Stimulated activated CD4-positive, alpha-beta T cell treated with anti-CD3 and anti-CD28 coated beads, TNF-alpha, amount 100 ng/mL, for 48 hours (primary cell): ENCODE measurements at regions not wholly inside any gene's neighbourhood (a gene's known extent, or its start where the extent isn't known, plus 50 kb on each side); places are given as distances from the start of the nearest gene placed in this dataset.

Experiments
- DNase-seq, 3 donors: peaks; one replicate each; pipeline ENCODE4 v3.0.0-alpha.2; 2020; ENCODE audit warnings: low read depth in 3 of 3

DNA sequence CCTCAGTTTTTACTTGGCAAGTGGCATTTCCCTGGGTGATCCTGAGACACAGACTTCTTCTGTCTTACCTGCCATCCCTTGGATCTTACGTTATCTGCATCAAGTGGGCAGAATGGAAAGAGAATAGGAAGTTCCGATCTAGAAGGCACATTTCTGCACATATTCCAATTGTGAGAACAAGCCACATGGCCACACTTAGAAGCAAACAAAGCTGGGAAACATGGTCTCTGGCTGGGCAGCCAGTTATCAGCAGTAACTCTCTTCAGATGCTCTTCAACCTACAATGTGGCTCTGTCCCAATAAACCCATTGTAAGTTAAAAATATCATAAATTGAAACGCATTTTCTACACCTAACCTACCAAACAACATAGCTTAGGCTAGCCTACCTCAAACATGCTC lies 67.3 kb upstream of the CCN6 start:
- DNase-seq, result no peak

DNA sequence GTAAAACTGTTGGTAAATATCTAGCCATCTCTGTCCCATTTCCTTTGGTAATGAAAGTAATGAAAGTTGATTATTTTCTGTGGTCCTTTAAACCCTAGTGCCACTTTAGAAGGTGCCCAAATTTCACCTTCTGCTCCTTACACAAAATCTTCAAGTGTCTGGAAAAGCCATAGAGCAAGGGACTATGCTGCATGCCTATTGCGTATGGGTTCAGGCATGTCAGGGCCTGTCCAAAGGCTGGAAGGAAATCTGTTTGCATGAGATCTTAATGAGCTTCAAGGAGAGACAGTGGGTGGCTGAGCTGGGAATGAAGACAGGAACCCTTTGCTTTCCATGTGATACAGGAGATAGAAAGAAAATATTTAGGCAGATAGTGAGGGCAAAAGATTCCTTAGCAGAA lies 66.6 kb upstream of the CCN6 start:
- no peak for DNase-seq

DNA sequence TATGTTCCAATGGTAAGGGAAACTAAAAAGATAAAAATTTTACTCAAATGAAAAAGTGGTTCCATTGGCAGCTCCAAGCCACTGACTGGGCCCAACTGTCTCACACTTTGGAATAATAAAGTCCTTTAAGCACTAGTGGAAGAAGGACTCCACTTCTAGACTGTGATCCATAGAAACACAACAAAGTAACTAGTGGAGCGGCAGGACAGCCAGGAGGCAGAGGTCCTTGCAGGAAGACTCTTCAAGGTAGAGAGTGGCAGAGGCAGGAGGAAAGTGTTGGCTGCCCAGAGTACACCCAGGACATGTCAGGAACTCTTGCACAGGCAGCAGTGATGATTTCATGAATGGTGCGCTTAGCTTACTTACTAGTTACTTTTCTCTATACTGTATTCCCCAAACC lies 65.0 kb upstream of the CCN6 start:
- no peak for DNase-seq

DNA sequence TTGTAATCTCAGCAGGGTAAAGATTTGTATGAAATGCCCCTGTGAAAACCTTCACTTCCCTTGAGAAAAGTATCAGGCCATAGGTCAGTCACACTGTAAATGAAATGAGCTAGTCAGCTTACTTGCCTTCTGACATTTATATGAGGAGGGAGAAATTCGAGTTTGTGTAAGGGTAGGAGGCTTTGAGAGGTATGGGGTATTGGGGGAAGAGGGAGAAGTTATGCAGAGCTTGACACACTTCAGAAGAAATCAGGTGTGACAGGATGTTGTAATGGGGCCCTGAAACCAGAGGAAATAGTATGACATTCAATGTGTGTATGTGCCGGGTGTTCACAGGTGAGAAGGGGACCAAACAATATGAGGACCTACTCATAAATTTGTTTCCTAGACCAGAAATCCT lies 64.2 kb upstream of the CCN6 start:
- no peak for DNase-seq

DNA sequence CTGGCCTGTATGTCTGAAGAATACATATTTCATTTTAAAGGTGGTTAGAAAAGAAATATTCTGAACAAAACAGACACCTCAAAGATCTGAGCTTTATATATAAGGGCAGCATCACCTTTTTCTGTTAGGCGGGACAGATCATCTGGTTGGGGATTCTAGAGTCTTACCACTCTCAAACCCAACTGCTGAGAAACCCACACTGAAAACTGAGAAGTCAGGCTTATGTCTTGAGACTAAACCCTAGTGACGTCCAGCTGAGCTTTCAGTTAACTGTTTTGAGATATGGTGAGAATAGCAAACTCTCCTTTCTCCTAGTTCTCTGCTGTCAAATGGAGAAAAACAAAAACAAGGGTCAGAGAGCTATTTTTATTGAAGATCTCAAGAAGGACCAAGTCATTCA lies 63.7 kb upstream of the CCN6 start:
- DNase-seq, result no peak

DNA sequence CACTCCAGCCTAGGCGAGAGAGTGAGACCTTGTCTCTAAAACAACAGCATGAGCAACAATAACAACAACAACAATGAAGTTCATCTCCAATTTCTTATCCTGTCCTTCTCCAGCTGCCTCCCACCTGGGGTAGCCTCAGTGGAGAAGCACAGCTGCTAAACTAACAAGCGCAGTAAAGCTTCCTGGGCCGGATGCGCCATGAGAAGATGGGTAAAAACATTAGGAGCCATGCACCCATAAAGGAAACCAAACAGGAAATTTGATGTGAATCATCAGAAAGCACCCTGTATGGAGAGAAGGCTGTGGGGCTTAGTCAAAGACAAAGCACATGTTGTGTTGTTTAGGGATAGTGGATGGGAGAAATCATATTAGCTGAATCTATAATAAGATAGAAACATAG lies 61.1 kb upstream of the CCN6 start:
- no peak for DNase-seq

DNA sequence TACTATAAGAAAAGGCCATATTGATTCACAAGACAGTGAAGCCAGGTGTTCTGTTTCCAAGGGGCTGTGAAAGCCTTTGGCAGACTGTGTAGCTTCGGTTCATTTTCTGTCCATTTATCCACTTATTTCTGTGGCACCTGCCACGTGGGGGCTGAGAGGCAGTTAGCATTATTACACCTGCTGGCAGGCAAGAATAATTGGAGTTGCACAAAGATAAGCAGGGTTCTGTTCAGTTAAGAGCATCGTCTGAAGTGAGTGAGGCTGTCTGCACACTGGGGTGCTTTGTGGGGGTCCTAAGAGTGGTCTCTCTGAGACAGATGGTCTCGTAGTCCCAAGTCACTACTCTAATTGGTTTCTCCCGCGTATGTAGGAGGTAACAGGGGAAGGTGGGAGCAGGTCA lies 60.6 kb upstream of the CCN6 start:
- DNase-seq, result no peak

DNA sequence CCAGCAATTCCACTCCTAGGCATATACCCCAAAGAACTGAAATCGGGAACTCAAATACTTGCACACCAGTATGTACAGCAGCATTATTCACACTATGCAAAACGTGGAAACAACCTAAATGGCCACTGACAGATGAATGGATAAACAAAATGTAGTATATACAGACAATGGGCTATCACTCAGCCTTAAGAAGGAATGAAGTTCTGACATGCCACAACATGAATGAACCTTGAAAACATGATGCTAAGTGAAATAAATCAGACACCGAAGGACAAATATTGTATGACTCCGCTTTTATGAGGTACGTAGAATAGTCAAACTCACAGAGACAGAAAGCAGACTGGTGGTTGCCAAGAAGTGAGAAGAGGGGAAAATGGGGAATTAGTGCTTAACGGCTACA lies 59.1 kb upstream of the CCN6 start:
- no peak for DNase-seq

DNA sequence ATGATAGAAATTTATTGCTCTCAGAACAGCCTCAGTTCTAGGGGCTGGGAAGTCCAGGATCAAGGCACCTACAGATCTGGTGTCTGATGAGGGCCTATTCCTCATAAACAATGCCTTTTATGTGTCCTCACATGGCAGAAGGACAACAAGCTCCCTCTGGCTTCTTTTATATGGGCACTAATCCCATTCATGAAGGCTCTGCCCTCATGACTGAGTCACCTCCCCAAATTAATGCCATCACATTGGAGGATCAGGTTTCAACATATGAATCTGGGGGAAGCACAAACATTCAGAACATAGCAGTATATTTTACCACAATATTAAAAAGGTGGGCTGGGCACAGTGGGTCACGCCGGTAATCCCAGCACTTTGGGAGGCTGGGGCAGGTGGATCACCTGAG lies 58.5 kb upstream of the CCN6 start:
- DNase-seq, result no peak

DNA sequence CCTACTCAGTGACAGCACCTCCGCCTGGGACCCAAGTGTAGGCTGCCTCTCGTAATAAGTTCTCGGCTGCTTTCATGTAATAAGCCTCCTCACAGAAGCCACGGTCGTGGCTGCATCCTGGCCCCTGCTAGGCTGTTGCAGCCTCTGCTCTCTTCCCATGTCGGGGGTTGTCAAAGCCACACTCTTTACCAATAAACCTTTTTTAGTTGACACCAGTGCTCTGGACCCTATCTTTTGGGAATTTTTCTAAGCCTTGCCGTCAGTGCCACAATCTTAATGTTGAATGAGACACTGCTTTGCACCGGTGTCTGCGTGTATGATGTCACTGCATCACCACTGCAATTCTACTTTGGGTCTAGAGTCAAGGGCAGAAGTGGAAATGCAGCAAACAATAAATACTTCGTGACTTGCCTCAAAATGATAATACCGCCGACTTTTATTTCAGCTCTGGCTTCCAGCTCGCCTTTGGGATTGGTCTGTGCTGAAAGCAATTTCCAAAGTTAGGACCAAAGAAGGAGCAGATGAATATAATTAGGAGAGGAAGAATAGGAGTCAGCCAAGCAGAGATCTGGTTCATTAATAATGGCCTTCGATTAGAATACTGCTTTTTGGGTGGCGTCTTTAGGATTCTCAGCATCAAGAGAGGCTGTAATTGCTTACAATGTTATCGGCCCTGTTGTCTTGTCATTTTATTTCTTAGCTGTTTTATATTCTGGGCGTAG lies 57.6 kb upstream of the CCN6 start:
- no peak for DNase-seq

DNA sequence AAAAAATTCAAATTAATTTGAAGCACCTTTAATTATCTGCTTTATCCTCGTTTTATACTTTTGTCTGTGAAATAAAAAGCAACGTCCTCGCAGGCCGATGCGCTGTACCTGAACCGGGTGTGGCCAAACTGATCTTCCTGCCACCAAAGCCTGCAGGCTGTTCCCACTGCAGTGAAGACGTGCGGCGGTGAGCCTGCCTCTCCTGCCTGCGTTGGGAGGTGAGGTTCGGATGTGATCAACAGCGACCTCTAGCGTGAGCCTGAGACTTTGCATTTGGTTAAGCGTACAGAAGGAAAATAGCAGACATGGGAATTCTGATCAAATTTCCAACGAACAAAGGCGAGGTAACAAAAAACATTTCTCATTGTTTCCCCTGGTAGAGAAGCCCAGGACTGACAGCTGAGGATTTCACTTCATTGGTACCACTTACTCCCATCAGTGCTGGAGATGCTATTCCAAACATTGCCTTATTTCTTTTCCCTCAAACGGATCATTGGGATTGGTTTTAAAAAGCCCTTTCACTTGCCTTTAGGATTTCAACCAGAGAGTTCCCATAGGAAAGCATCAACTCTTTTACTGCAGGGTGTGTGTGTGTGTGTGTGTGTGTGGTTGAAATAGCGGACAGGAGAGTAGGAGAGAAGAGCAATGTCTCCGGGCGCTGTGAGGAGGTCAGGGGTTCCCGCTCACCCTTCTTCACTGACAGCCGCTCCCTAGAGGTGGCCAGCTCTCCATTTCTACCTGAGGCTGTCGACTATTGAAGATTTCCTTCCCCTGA lies 56.6 kb upstream of the CCN6 start:
- peak; percentile 66 to 72 (median 67) for DNase-seq

DNA sequence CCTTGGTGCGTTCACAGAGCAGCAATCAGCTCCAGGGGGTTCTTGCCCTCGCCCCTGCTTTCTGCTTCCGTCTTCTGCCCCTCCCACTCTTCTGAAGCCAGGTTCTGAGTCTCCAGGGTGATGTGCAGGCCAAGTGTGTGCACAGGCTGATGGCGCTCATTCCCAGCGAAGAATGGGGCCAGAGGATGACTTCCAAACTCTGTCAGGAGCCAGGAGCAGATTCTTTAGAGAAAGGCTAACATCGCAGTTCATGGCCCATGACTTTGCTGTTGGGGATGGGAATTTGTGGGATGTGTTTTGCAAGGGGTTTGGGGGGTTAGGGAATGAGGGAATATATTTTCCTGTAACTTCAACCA lies 56.1 kb upstream of the CCN6 start:
- DNase-seq, result no peak

DNA sequence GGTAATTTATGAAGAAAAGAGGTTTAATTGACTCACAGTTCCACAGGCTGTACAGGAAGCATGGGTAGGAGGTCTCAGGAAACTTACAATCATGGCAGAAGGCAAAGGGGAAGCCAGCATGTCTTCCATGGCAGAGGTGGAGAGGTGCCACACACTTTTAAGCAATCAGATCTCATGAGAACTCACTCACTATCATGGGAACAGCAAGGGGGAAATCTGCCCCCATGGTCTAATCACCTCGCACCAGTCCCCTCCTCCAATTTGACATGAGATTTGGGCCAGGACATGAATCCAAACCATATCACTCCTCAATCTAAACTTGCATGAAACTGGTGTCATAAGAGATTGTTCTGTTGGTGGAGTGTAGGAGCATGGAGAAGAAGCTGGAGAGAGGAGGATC lies 51.6 kb upstream of the CCN6 start:
- no peak for DNase-seq
